K562 (cell line): ENCODE measurements at regions not wholly inside any gene's neighbourhood (a gene's known extent, or its start where the extent isn't known, plus 50 kb on each side); places are given as distances from the start of the nearest gene placed in this dataset.

Experiments
- ATAC-seq: fragments of 200-7000 bp; cut with Tn5 transposase; 3 replicates; pipeline ENCODE4 v1.9.1; 2020; ENCODE audit warnings: moderate library complexity
- BruUV-seq: library from RNA; stranded (reverse); fragments of 400-500 nt; replicated peaks from 2 replicates; lab custom pipeline; 2021; lab: Mats Ljungman, UMichigan
- CTCF ChIA-PET: fragments of 300-600 bp; formaldehyde crosslinking; extraction: SDS; loops from one replicate; lab custom pipeline; 2021; ENCODE audit warnings: low intra/inter-chr PET ratio; lab: Yijun Ruan, JAX
- POLR2A ChIA-PET: fragments of 300-600, 350-650 bp; sonication (Branson Sonifier 250); formaldehyde crosslinking; extraction: SDS; loops from one replicate; lab custom pipeline; 2021; ENCODE audit warnings: antibody characterized with exemption, inconsistent platforms; lab: Yijun Ruan, JAX
- DNase-seq, 4 experiments: peaks; one replicate each; pipeline versions ENCODE4 v3.0.0 to v3.0.0-alpha.2; 2011 to 2018; ENCODE audit warnings: low spot score in 3 of 4, mixed read lengths in 3 of 4; ENCODE audit errors: extremely low read depth in 1 of 4
- FAIRE-seq: peaks from 2 replicates; lab custom pipeline; 2011; peaks lifted over from hg19 to GRCh38; lab: Jason Lieb, UNC
- H2AFZ ChIP-seq: 2 replicates; pipeline ENCODE4 v1.6.0; 2011; ENCODE audit warnings: low read depth, low read length, control low read depth, inconsistent platforms
- H3K27ac ChIP-seq: fragments of 200-600 bp; 3 replicates; pipeline ENCODE4 v1.8.0; 2011; ENCODE audit warnings: low read depth, mild to moderate bottlenecking, control low read depth, inconsistent platforms, low read length, moderate library complexity, mixed read lengths; ENCODE audit errors: extremely low read depth
- H3K27me3 ChIP-seq, 2 experiments: fragments of 300-600 bp in 1 of 2; 2 replicates in 1 of 2; 3 replicates in 1 of 2; pipeline versions ENCODE4 v1.6.0 to v1.8.0; 2011; ENCODE audit warnings: inconsistent platforms in 2 of 2, low read length in 2 of 2, mild to moderate bottlenecking in 1 of 2, mixed read lengths in 1 of 2, moderate library complexity in 1 of 2; ENCODE audit not compliant: control insufficient read depth in 2 of 2, insufficient read depth in 2 of 2
- H3K36me3 ChIP-seq: fragments of 300-600 bp; 3 replicates; pipeline ENCODE4 v1.8.0; 2011; ENCODE audit warnings: mild to moderate bottlenecking, low read length, inconsistent platforms; ENCODE audit not compliant: control insufficient read depth, insufficient read depth
- H3K4me1 ChIP-seq, 2 experiments: fragments of 200-600 bp in 1 of 2; replicated peaks in 1 of 2; 2 replicates in 1 of 2; 3 replicates in 1 of 2; pipeline versions ENCODE4 v1.5.1 to v1.8.0; 2011; ENCODE audit warnings: inconsistent platforms in 2 of 2, low read length in 2 of 2, mild to moderate bottlenecking in 1 of 2, mixed read lengths in 1 of 2, moderate library complexity in 1 of 2; ENCODE audit not compliant: control insufficient read depth in 2 of 2, insufficient read depth in 2 of 2
- H3K4me2 ChIP-seq: 2 replicates; pipeline ENCODE4 v1.6.1; 2011; ENCODE audit warnings: low read length, control low read depth, inconsistent platforms, mixed read lengths; ENCODE audit not compliant: insufficient read depth
- H3K4me3 ChIP-seq: fragments of 200-600 bp; sonication (generic), shearing (Covaris generic); 2 replicates; pipeline ENCODE4 v1.5.1; 2016; ENCODE audit warnings: control low read depth, inconsistent platforms
- H3K79me2 ChIP-seq: fragments of 200-600 bp; 3 replicates; pipeline ENCODE4 v1.8.0; 2011; ENCODE audit warnings: low read length, inconsistent platforms; ENCODE audit not compliant: control insufficient read depth, insufficient read depth
- H3K9ac ChIP-seq, 2 experiments: 2 replicates each; pipeline versions ENCODE4 v1.6.0 to v1.6.1; 2011; ENCODE audit warnings: low read depth in 2 of 2, low read length in 2 of 2, control low read depth in 1 of 2, inconsistent platforms in 1 of 2, mild to moderate bottlenecking in 1 of 2, mixed read lengths in 1 of 2; ENCODE audit not compliant: insufficient read depth in 1 of 2
- H3K9me1 ChIP-seq: one replicate; pipeline ENCODE4 v1.6.0; 2011; ENCODE audit warnings: inconsistent platforms, mild to moderate bottlenecking, low read length, moderate library complexity; ENCODE audit not compliant: control insufficient read depth, insufficient read depth
- H3K9me3 ChIP-seq: replicated peaks from 2 replicates; pipeline ENCODE4 v1.5.1; 2011; ENCODE audit warnings: low read depth, low read length, inconsistent platforms; ENCODE audit not compliant: control insufficient read depth, insufficient read depth
- H4K20me1 ChIP-seq: replicated peaks from 2 replicates; pipeline ENCODE4 v1.6.1; 2011; ENCODE audit warnings: low read length, inconsistent platforms, mixed read lengths; ENCODE audit not compliant: control insufficient read depth, insufficient read depth
- ATF2 ChIP-seq: sonication (generic); formaldehyde crosslinking; IDR thresholded peaks from 2 replicates; pipeline ENCODE4 v1.8.1; 2022; ENCODE audit warnings: missing genetic modification reagents
- FOXA1 ChIP-seq: fragments of 450-650 bp; IDR thresholded peaks from 2 replicates; pipeline ENCODE4 v1.6.1; 2016; ENCODE audit warnings: mild to moderate bottlenecking, borderline replicate concordance
- KAT2B ChIP-seq: IDR thresholded peaks from one replicate; pipeline ENCODE4 v1.6.1; 2012; ENCODE audit warnings: low read depth, mild to moderate bottlenecking, control low read depth, inconsistent platforms, low read length, moderate library complexity
- MLLT1 ChIP-seq, 2 experiments: fragments of 450-650 bp; IDR thresholded peaks; 2 replicates each; pipeline ENCODE4 v1.6.1; 2016
- RBFOX2 ChIP-seq: fragments of 200-400 bp; formaldehyde crosslinking; IDR thresholded peaks from 2 replicates; pipeline ENCODE4 v1.6.1; 2017; ENCODE audit warnings: low read depth, mild to moderate bottlenecking, low read length, moderate library complexity
- RBM39 ChIP-seq: fragments of 200-400 bp; formaldehyde crosslinking; optimal IDR thresholded peaks from 2 replicates; pipeline ENCODE3; 2018; ENCODE audit warnings: low read depth, low read length
- VEZF1 ChIP-seq: fragments of 200-800 bp; sonication (Bioruptor generic); IDR thresholded peaks from 2 replicates; pipeline ENCODE4 v1.6.1; 2017; ENCODE audit warnings: missing genetic modification characterization, missing compliant biosample characterization
- WGBS: fragments of 100-300 bp; shearing (Covaris generic); methylation state at CpG from one replicate; pipeline ENCODE4 v1.1.6; 2016; ENCODE audit warnings: low coverage, mixed read lengths; ENCODE audit not compliant: insufficient coverage; ENCODE audit errors: missing lambda C conversion rate; 5-methylcytosine and 5-hydroxymethylcytosine counted together
- in situ Hi-C: fragments of 300-500 bp; cut with MboI; formaldehyde crosslinking; loops from 4 replicates; pipeline ENCODE4 v1.15.0; 2018; ENCODE audit warnings: inconsistent platforms, mixed read lengths
- intact Hi-C: fragments of 100-400 bp; cut with micrococcal nuclease; formaldehyde crosslinking; loops from 2 replicates; pipeline ENCODE4 v1.14.2; 2022
- TF ChIP-seq, protein P1 (sequence below): fragments of 250-450 bp; sonication (Bioruptor Pico); IDR thresholded peaks from 2 replicates; pipeline ENCODE4 v1.5.0; 2022; ENCODE audit warnings: mild to moderate bottlenecking
- TF ChIP-seq, protein P2 (sequence below), 2 experiments: fragments of 450-650 bp; IDR thresholded peaks; 2 replicates each; pipeline ENCODE4 v1.6.1; 2018; ENCODE audit warnings: mild to moderate bottlenecking in 2 of 2, low read depth in 1 of 2; ENCODE audit not compliant: partially characterized antibody in 2 of 2

- in situ Hi-C loops = no loop called here
- H2AFZ ChIP-seq = no peak overlapping the region
- H4K20me1 ChIP-seq = no peaks in the 10 kb centered on the region
- no peak overlapping the region for H3K9ac ChIP-seq
- no peaks in the 10 kb centered on the region for H3K9me1 ChIP-seq
- ChIA-PET CTCF (interaction anchor here (0.6 kb wide), 1 partner anchor 45 kb away, joined by 3 read pairs; no protein-coding TSS in a partner anchor), POLR2A (no interaction called here)
- ATAC-seq (no peak), FAIRE-seq (no peak), DNase-seq (no peak)
- no peak overlapping the region for H3K27ac ChIP-seq
- no peak overlapping the region for H3K4me2 ChIP-seq
- WGBS = 0% methylated on average over 2 of the region's 2 CpGs
- H3K9me3 ChIP-seq = no peaks in the 10 kb centered on the region
- H3K27me3 ChIP-seq = no peaks in the 10 kb centered on the region
- no peaks in the 10 kb centered on the region for H3K36me3 ChIP-seq
- H3K79me2 ChIP-seq = no peaks in the 10 kb centered on the region
- intact Hi-C loops = no loop called here
- BruUV-seq = no TSS peak
- no peak overlapping the region for H3K4me3 ChIP-seq
- H3K4me1 ChIP-seq = no peaks in the 10 kb centered on the region
- TF ChIP-seq VEZF1 (CRISPR knock-in tag) (no peak), RBFOX2 (no peak), FOXA1 (no peak), ATF2 (CRISPR knock-in tag) (no peak), RBM39 (no peak), KAT2B (no peak), MLLT1 (IDR thresholded peaks at IDR 0.05) (no peak)
- TF ChIP-seq, protein P1, sequence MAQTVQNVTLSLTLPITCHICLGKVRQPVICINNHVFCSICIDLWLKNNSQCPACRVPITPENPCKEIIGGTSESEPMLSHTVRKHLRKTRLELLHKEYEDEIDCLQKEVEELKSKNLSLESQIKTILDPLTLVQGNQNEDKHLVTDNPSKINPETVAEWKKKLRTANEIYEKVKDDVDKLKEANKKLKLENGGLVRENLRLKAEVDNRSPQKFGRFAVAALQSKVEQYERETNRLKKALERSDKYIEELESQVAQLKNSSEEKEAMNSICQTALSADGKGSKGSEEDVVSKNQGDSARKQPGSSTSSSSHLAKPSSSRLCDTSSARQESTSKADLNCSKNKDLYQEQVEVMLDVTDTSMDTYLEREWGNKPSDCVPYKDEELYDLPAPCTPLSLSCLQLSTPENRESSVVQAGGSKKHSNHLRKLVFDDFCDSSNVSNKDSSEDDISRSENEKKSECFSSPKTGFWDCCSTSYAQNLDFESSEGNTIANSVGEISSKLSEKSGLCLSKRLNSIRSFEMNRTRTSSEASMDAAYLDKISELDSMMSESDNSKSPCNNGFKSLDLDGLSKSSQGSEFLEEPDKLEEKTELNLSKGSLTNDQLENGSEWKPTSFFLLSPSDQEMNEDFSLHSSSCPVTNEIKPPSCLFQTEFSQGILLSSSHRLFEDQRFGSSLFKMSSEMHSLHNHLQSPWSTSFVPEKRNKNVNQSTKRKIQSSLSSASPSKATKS (CRISPR knock-in tag) = no peak
- TF ChIP-seq, protein P2, sequence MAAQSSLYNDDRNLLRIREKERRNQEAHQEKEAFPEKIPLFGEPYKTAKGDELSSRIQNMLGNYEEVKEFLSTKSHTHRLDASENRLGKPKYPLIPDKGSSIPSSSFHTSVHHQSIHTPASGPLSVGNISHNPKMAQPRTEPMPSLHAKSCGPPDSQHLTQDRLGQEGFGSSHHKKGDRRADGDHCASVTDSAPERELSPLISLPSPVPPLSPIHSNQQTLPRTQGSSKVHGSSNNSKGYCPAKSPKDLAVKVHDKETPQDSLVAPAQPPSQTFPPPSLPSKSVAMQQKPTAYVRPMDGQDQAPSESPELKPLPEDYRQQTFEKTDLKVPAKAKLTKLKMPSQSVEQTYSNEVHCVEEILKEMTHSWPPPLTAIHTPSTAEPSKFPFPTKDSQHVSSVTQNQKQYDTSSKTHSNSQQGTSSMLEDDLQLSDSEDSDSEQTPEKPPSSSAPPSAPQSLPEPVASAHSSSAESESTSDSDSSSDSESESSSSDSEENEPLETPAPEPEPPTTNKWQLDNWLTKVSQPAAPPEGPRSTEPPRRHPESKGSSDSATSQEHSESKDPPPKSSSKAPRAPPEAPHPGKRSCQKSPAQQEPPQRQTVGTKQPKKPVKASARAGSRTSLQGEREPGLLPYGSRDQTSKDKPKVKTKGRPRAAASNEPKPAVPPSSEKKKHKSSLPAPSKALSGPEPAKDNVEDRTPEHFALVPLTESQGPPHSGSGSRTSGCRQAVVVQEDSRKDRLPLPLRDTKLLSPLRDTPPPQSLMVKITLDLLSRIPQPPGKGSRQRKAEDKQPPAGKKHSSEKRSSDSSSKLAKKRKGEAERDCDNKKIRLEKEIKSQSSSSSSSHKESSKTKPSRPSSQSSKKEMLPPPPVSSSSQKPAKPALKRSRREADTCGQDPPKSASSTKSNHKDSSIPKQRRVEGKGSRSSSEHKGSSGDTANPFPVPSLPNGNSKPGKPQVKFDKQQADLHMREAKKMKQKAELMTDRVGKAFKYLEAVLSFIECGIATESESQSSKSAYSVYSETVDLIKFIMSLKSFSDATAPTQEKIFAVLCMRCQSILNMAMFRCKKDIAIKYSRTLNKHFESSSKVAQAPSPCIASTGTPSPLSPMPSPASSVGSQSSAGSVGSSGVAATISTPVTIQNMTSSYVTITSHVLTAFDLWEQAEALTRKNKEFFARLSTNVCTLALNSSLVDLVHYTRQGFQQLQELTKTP (IDR thresholded peaks at IDR 0.05; ENCODE audit: low read depth in 1 of 2, partially characterized antibody in 2 of 2) = no peak
Measured at GRCh38 chr4:121246698-121247097, 82.6 kb upstream of the TNIP3 start.
